Esophagus muscularis mucosa (tissue), 4 donors: ENCODE measurements at regions not wholly inside any gene's neighbourhood (a gene's known extent, or its start where the extent isn't known, plus 50 kb on each side); places are given as distances from the start of the nearest gene placed in this dataset.

Source experiments
- CTCF ChIP-seq, 3 experiments: fragments of 200-600 bp in 2 of 3; fragments of 450-650 bp in 1 of 3; sonication (generic) in 2 of 3; IDR thresholded peaks; one replicate each; pipeline ENCODE4 v1.5.1; 2017 to 2019; ENCODE audit warnings: antibody characterized with exemption in 3 of 3, mild to moderate bottlenecking in 2 of 3, moderate library complexity in 1 of 3
- EP300 ChIP-seq: sonication (generic); formaldehyde crosslinking; IDR thresholded peaks from one replicate; pipeline ENCODE4 v1.6.1; 2017; ENCODE audit warnings: antibody characterized with exemption
- POLR2AphosphoS5 ChIP-seq, 2 donors: sonication (generic); formaldehyde crosslinking; IDR thresholded peaks; one replicate each; pipeline ENCODE4 v1.6.1; 2017; ENCODE audit warnings: antibody characterized with exemption in 2 of 2

- peak in 1 of 3 experiments; percentile 31 for TF ChIP-seq CTCF (IDR thresholded peaks at IDR 0.05)
- no peak for TF ChIP-seq POLR2AphosphoS5 (IDR thresholded peaks at IDR 0.05)
- TF ChIP-seq EP300, result no peak
These were observed 103.6 kb upstream of the SSBP2 start for GRCh38 chr5:81854485-81854884.
